KMS-11 (cell line): ENCODE measurements at regions not wholly inside any gene's neighbourhood (a gene's known extent, or its start where the extent isn't known, plus 50 kb on each side); places are given as distances from the start of the nearest gene placed in this dataset.

Experiments
- H2AFZ ChIP-seq: fragments of 200-600 bp; sonication (generic); 2 replicates; pipeline ENCODE4 v1.6.1; 2016; ENCODE audit warnings: antibody characterized with exemption, mixed run types, low read depth
- H3K27ac ChIP-seq: fragments of 200-600 bp; sonication (generic); 2 replicates; pipeline ENCODE4 v1.6.1; 2016; ENCODE audit warnings: mild to moderate bottlenecking, mixed run types
- H3K27me3 ChIP-seq: fragments of 200-600 bp; sonication (generic); 2 replicates; pipeline ENCODE4 v1.6.1; 2017; ENCODE audit warnings: mild to moderate bottlenecking, low read depth, mixed run types, moderate library complexity; ENCODE audit not compliant: insufficient read depth
- H3K36me3 ChIP-seq: fragments of 200-600 bp; sonication (generic); 2 replicates; pipeline ENCODE4 v1.6.1; 2017; ENCODE audit warnings: mild to moderate bottlenecking, mixed run types; ENCODE audit not compliant: insufficient read depth
- H3K4me1 ChIP-seq: fragments of 200-600 bp; sonication (generic); 2 replicates; pipeline ENCODE4 v1.6.1; 2016; ENCODE audit warnings: mild to moderate bottlenecking, low read depth, mixed run types; ENCODE audit not compliant: poor library complexity, severe bottlenecking
- H3K4me2 ChIP-seq: fragments of 200-600 bp; sonication (generic); 2 replicates; pipeline ENCODE4 v1.7.0; 2016; ENCODE audit warnings: mild to moderate bottlenecking, mixed run types
- H3K4me3 ChIP-seq: fragments of 200-600 bp; sonication (generic); IDR thresholded peaks from 2 replicates; pipeline ENCODE4 v1.6.1; 2017; ENCODE audit warnings: low read depth, low read length, mixed read lengths; ENCODE audit not compliant: insufficient read depth
- H3K79me2 ChIP-seq: fragments of 200-600 bp; sonication (generic); 2 replicates; pipeline ENCODE4 v1.6.1; 2016; ENCODE audit warnings: low read depth, mixed run types; ENCODE audit not compliant: insufficient read depth
- H3K9ac ChIP-seq: fragments of 200-600 bp; sonication (generic); 2 replicates; pipeline ENCODE4 v1.6.1; 2016; ENCODE audit warnings: mild to moderate bottlenecking, mixed run types
- H4K20me1 ChIP-seq: fragments of 200-600 bp; sonication (generic); 2 replicates; pipeline ENCODE4 v1.6.1; 2016; ENCODE audit warnings: mild to moderate bottlenecking, mixed run types; ENCODE audit not compliant: insufficient read depth
- TF ChIP-seq, protein P1 (sequence below): fragments of 200-600 bp; sonication (generic); conservative IDR thresholded peaks from 2 replicates; pipeline ENCODE4 v1.6.1; 2017; ENCODE audit warnings: low read depth, mild to moderate bottlenecking, antibody characterized with exemption, low read length, moderate library complexity, mixed read lengths

- TF ChIP-seq, protein P1, sequence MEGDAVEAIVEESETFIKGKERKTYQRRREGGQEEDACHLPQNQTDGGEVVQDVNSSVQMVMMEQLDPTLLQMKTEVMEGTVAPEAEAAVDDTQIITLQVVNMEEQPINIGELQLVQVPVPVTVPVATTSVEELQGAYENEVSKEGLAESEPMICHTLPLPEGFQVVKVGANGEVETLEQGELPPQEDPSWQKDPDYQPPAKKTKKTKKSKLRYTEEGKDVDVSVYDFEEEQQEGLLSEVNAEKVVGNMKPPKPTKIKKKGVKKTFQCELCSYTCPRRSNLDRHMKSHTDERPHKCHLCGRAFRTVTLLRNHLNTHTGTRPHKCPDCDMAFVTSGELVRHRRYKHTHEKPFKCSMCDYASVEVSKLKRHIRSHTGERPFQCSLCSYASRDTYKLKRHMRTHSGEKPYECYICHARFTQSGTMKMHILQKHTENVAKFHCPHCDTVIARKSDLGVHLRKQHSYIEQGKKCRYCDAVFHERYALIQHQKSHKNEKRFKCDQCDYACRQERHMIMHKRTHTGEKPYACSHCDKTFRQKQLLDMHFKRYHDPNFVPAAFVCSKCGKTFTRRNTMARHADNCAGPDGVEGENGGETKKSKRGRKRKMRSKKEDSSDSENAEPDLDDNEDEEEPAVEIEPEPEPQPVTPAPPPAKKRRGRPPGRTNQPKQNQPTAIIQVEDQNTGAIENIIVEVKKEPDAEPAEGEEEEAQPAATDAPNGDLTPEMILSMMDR, result peak; percentile 68
- H3K36me3 ChIP-seq, result no peaks in the 10 kb centered on the region
- H3K4me3 ChIP-seq, result no peak overlapping the region
- no peak overlapping the region for H3K27ac ChIP-seq
- no peaks in the 10 kb centered on the region for H3K79me2 ChIP-seq
- H3K4me1 ChIP-seq, result peaks cover 9% of the 10 kb centered on the region
- H3K27me3 ChIP-seq, result no peaks in the 10 kb centered on the region
- no peak overlapping the region for H2AFZ ChIP-seq
- H3K9ac ChIP-seq, result no peak overlapping the region
- no peaks in the 10 kb centered on the region for H4K20me1 ChIP-seq
- no peak overlapping the region for H3K4me2 ChIP-seq
Measured at GRCh38 chr6:6788394-6789032, 200.0 kb downstream of the LY86 start.

DNA sequence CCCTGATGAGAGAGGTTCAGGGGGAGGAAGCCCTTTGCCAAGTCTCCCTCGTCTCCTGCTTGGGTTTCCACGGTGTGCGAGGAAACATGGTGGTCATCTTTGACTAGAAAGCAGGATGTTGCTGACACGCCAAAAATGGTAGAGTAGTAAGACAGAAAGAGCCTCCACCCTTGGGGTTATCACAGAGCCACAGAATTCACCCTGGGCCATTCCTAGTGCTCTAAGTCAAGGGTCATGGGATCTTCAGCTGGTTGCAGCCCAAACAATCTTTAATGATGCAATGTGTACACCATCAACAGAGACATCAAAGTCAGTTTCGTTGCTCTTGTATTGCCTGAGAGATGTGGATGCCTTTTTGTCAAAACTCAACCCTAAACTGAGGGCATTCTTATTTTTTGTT lies 201.9 kb downstream of the LY86 start:
- Histone ChIP-seq H3K4me2 (no peak overlapping the region), H3K4me1 (peaks cover 9% of the 10 kb centered on the region), H4K20me1 (no peaks in the 10 kb centered on the region), H3K9ac (no peak overlapping the region), H3K36me3 (no peaks in the 10 kb centered on the region), H3K27ac (no peak overlapping the region), H3K27me3 (no peaks in the 10 kb centered on the region), H2AFZ (no peak overlapping the region), H3K4me3 (no peak overlapping the region), H3K79me2 (no peaks in the 10 kb centered on the region)
- TF ChIP-seq, protein P1, result no peak

DNA sequence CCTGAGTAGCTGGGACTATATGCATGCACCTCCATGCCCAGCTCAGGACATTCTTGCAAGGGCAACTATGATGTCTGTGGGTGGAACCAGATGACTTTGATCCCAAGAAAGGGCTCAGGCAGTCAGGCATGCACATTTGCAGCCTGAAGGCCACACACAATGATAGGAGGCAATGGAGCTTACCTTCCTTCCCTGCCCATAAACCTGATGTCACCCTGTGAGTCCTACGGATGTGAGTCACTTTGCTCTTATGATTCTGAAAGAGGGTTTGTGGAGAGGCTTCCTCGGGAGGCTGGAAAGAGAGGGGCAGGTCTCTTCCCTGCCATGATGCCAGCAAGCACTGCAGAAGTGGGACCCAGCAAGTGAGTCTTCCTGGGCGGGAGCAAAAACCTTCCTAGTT lies 202.4 kb downstream of the LY86 start:
- Histone ChIP-seq H3K4me1 (peaks cover 7% of the 10 kb centered on the region), H3K9ac (no peak overlapping the region), H4K20me1 (no peaks in the 10 kb centered on the region), H3K36me3 (no peaks in the 10 kb centered on the region), H3K27ac (no peak overlapping the region), H2AFZ (no peak overlapping the region), H3K4me3 (no peak overlapping the region), H3K4me2 (no peak overlapping the region), H3K79me2 (no peaks in the 10 kb centered on the region), H3K27me3 (no peaks in the 10 kb centered on the region)
- TF ChIP-seq, protein P1, result no peak

DNA sequence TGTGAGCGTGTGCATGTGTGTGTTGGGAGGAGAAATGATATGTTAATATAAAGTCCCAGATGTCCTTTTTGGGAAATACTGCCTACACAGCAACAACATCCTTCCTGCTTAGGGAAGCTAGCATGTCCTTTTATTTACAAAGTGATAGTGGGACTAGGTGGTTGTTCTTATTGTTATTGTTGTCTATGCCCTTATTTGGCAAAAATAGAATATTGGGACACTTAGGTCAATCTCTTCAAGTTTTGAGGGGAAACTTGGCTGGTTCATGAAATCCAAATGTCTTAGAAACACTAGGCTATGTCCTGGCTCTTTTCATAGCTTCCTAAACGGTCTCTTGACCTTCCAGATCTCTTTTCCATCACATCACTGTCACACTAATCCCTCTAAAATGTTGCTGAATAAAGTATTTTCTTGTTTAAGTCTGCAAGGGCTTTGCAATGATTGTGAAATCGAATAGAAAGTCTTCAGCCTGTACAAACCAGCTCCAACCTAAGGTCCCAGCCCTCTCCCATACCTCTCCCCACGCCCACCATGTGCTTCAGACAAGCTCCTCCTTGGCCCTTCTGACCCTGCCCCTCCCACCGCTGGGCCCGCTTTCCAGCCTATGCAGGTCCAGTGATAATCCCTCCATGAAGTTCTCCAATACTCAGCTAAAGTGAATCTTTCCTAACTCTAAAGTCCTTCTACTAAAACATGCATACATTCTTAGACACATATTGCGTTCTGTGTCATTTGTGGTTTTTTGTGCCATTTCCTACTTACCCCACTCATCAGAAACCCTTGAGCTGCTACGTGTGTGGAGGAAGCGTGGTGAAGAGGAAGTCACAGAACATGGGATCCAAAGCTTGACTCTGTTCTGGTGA lies 205.1 kb downstream of the LY86 start:
- no peaks in the 10 kb centered on the region for H4K20me1 ChIP-seq
- no peak overlapping the region for H3K4me2 ChIP-seq
- H3K36me3 ChIP-seq, result no peaks in the 10 kb centered on the region
- TF ChIP-seq, protein P1, result no peak
- no peaks in the 10 kb centered on the region for H3K27me3 ChIP-seq
- H3K79me2 ChIP-seq, result no peaks in the 10 kb centered on the region
- no peak overlapping the region for H3K4me3 ChIP-seq
- H2AFZ ChIP-seq, result no peak overlapping the region
- no peak overlapping the region for H3K9ac ChIP-seq
- peaks cover 21% of the 10 kb centered on the region for H3K4me1 ChIP-seq
- H3K27ac ChIP-seq, result no peak overlapping the region
